OCI-LY1 (cell line): ENCODE measurements at regions not wholly inside any gene's neighbourhood (a gene's known extent, or its start where the extent isn't known, plus 50 kb on each side); places are given as distances from the start of the nearest gene placed in this dataset.
A peak's percentile ranks its signal among the peaks of the same experiment; 100 is the strongest.

Experiments
- H2AFZ ChIP-seq: fragments of 200-600 bp; sonication (generic), shearing (Covaris generic); 2 replicates; pipeline ENCODE4 v1.6.0; 2014; ENCODE audit warnings: antibody characterized with exemption, mild to moderate bottlenecking, low read length
- H3F3A ChIP-seq: fragments of 200-600 bp; sonication (generic), shearing (Covaris generic); 2 replicates; pipeline ENCODE4 v1.6.0; 2014; ENCODE audit warnings: mild to moderate bottlenecking, antibody characterized with exemption, low read length, moderate library complexity; ENCODE audit not compliant: insufficient read depth
- H3K27ac ChIP-seq: fragments of 200-600 bp; sonication (generic); 2 replicates; pipeline ENCODE4 v1.5.1; 2014; ENCODE audit warnings: low read length, mixed run types, mild to moderate bottlenecking, low read depth; ENCODE audit not compliant: poor library complexity, severe bottlenecking
- H3K27me3 ChIP-seq: fragments of 200-600 bp; sonication (generic); 2 replicates; pipeline ENCODE4 v1.6.0; 2014; ENCODE audit warnings: antibody characterized with exemption, mild to moderate bottlenecking, low read length, moderate library complexity; ENCODE audit not compliant: insufficient read depth
- H3K36me3 ChIP-seq: fragments of 200-600 bp; sonication (generic); 2 replicates; pipeline ENCODE4 v1.6.1; 2014; ENCODE audit warnings: mild to moderate bottlenecking, antibody characterized with exemption, low read length, moderate library complexity, mixed read lengths; ENCODE audit not compliant: insufficient read depth
- H3K4me1 ChIP-seq: fragments of 200-600 bp; sonication (generic); 2 replicates; pipeline ENCODE4 v1.5.1; 2014; ENCODE audit warnings: mild to moderate bottlenecking, low read length, moderate library complexity; ENCODE audit not compliant: insufficient read depth, severe bottlenecking
- H3K4me2 ChIP-seq: fragments of 200-600 bp; sonication (generic), shearing (Covaris generic); 2 replicates; pipeline ENCODE4 v1.6.1; 2014; ENCODE audit warnings: low read length
- H3K4me3 ChIP-seq: fragments of 200-600 bp; sonication (generic); 2 replicates; pipeline ENCODE4 v1.5.1; 2014; ENCODE audit warnings: low read length, low read depth, mild to moderate bottlenecking, mixed read lengths; ENCODE audit not compliant: poor library complexity, severe bottlenecking
- H3K79me2 ChIP-seq: fragments of 200-600 bp; shearing (Covaris generic); 2 replicates; pipeline ENCODE4 v1.6.1; 2016; ENCODE audit warnings: mixed run types, low read length, mixed read lengths; ENCODE audit not compliant: insufficient read depth
- H3K9ac ChIP-seq: fragments of 200-600 bp; sonication (generic), shearing (Covaris generic); 2 replicates; pipeline ENCODE4 v1.6.1; 2014; ENCODE audit warnings: mild to moderate bottlenecking, low read length, mixed read lengths
- H3K9me2 ChIP-seq: fragments of 200-600 bp; sonication (generic), shearing (Covaris generic); 2 replicates; pipeline ENCODE4 v1.6.1; 2014; ENCODE audit warnings: low read depth, mild to moderate bottlenecking, low read length, mixed read lengths
- H3K9me3 ChIP-seq: fragments of 200-600 bp; shearing (Covaris generic); 2 replicates; pipeline ENCODE4 v1.6.1; 2014; ENCODE audit warnings: low read length, mixed read lengths
- H4K20me1 ChIP-seq: fragments of 200-600 bp; sonication (generic), shearing (Covaris generic); 2 replicates; pipeline ENCODE4 v1.6.0; 2016; ENCODE audit warnings: mild to moderate bottlenecking, low read length; ENCODE audit not compliant: insufficient read depth
- CTCF ChIP-seq: fragments of 200-600 bp; sonication (generic), shearing (Covaris generic); IDR thresholded peaks from 2 replicates; pipeline ENCODE4 v1.5.1; 2017; ENCODE audit warnings: mild to moderate bottlenecking, antibody characterized with exemption, low read length, moderate library complexity, mixed read lengths
- EZH2 ChIP-seq: fragments of 200-600 bp; sonication (generic), shearing (Covaris generic); IDR thresholded peaks from 2 replicates; pipeline ENCODE4 v1.8.0; 2017; ENCODE audit warnings: borderline replicate concordance, mixed run types, mild to moderate bottlenecking, antibody characterized with exemption, low read length, moderate library complexity, mixed read lengths

DNA sequence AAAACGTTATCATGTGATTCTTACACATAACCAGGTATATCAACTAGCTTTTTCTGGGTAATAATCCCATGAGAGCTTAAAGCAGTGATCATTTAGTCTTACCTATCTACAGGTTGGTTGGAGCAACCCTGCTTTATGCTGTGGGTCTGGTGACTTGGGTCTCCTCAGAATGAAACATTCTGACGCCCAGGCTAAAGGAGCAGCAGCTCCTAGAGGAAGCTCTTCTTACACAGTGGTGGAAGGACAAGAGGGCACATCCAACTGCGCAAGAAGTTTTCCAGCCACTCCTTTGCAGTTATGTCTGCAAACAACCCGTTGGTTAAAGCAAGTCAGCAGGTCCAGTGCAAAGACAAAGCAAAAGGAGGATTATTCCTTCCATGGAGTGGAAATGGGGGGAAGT is 377.5 kb downstream of the EDEM1 start:
- H3K4me2 ChIP-seq, result no peak overlapping the region
- no peaks in the 10 kb centered on the region for H3K4me1 ChIP-seq
- no peak overlapping the region for H3K9ac ChIP-seq
- H3K36me3 ChIP-seq, result no peaks in the 10 kb centered on the region
- no peaks in the 10 kb centered on the region for H3K9me3 ChIP-seq
- H3F3A ChIP-seq, result no peaks in the 10 kb centered on the region
- H3K9me2 ChIP-seq, result no peaks in the 10 kb centered on the region
- no peak overlapping the region for H2AFZ ChIP-seq
- no peaks in the 10 kb centered on the region for H3K27me3 ChIP-seq
- no peaks in the 10 kb centered on the region for H4K20me1 ChIP-seq
- no peak overlapping the region for H3K27ac ChIP-seq
- TF ChIP-seq EZH2 (no peak), CTCF (no peak)
- H3K4me3 ChIP-seq, result no peak overlapping the region
- no peaks in the 10 kb centered on the region for H3K79me2 ChIP-seq

- Histone ChIP-seq H3K36me3 (no peaks in the 10 kb centered on the region), H3F3A (no peaks in the 10 kb centered on the region), H3K4me3 (no peak overlapping the region), H3K27me3 (no peaks in the 10 kb centered on the region), H3K9ac (no peak overlapping the region), H3K27ac (no peak overlapping the region), H3K4me1 (no peaks in the 10 kb centered on the region), H3K79me2 (no peaks in the 10 kb centered on the region), H3K9me3 (no peaks in the 10 kb centered on the region), H2AFZ (no peak overlapping the region), H4K20me1 (no peaks in the 10 kb centered on the region), H3K9me2 (no peaks in the 10 kb centered on the region), H3K4me2 (no peak overlapping the region)
- TF ChIP-seq CTCF, result no peak
- TF ChIP-seq EZH2, result no peak
These were observed 379.6 kb downstream of the EDEM1 start for GRCh38 chr3:5567113-5567512.

GRCh38 chr3:5568451-5568850 is 380.9 kb downstream of the EDEM1 start:
- H3K4me1 ChIP-seq, result no peaks in the 10 kb centered on the region
- H3K4me3 ChIP-seq, result no peak overlapping the region
- no peaks in the 10 kb centered on the region for H4K20me1 ChIP-seq
- no peak overlapping the region for H3K4me2 ChIP-seq
- H3K9ac ChIP-seq, result no peak overlapping the region
- H2AFZ ChIP-seq, result no peak overlapping the region
- TF ChIP-seq EZH2, result no peak
- TF ChIP-seq CTCF, result peak; percentile 46; the same call in 1 of the 2 replicates
- no peaks in the 10 kb centered on the region for H3F3A ChIP-seq
- no peaks in the 10 kb centered on the region for H3K27me3 ChIP-seq
- H3K9me2 ChIP-seq, result no peaks in the 10 kb centered on the region
- H3K79me2 ChIP-seq, result no peaks in the 10 kb centered on the region
- H3K9me3 ChIP-seq, result no peaks in the 10 kb centered on the region
- H3K36me3 ChIP-seq, result no peaks in the 10 kb centered on the region
- no peak overlapping the region for H3K27ac ChIP-seq
